GM23338 (cell line): ENCODE measurements at regions not wholly inside any gene's neighbourhood (a gene's known extent, or its start where the extent isn't known, plus 50 kb on each side); places are given as distances from the start of the nearest gene placed in this dataset.
"Not testable (repeated sequence)": the region's sequence is repeated elsewhere in the genome, so short reads cannot be mapped to it uniquely, and the experiment has no call there.

ENCODE experiments used
- CTCF ChIP-seq, 2 experiments: fragments of 200-600 bp in 1 of 2; sonication (generic) in 1 of 2; conservative IDR thresholded peaks; 2 replicates each; pipeline versions ENCODE4 v1.5.1 to v1.6.1; 2016 to 2017; ENCODE audit warnings: antibody characterized with exemption in 2 of 2, low read depth in 2 of 2, mild to moderate bottlenecking in 2 of 2, moderate library complexity in 1 of 2
- EZH2 ChIP-seq: fragments of 200-600 bp; sonication (generic); IDR thresholded peaks from one replicate; pipeline ENCODE4 v1.8.0; 2017; ENCODE audit warnings: antibody characterized with exemption, mild to moderate bottlenecking, low read depth; ENCODE audit not compliant: unreplicated experiment
- POLR2AphosphoS5 ChIP-seq: IDR thresholded peaks from 2 replicates; pipeline ENCODE4 v1.6.1; 2016; ENCODE audit warnings: antibody characterized with exemption, low read depth
- REST ChIP-seq: IDR thresholded peaks from one replicate; pipeline ENCODE4 v1.6.1; 2018; ENCODE audit warnings: antibody characterized with exemption; ENCODE audit not compliant: unreplicated experiment
- STAT1 ChIP-seq: IDR thresholded peaks from one replicate; pipeline ENCODE4 v1.6.1; 2016; ENCODE audit warnings: antibody characterized with exemption; ENCODE audit not compliant: unreplicated experiment

GRCh38 chr3:75214332-75214731 lies 449.8 kb upstream of the FRG2C start:
- TF ChIP-seq CTCF (conservative IDR thresholded peaks at IDR 0.05; ENCODE audit: low read depth in 2 of 2); REST; EZH2; POLR2AphosphoS5; STAT1: not testable (repeated sequence)
